ENCODE measurements at regions not wholly inside any gene's neighbourhood (a gene's known extent, or its start where the extent isn't known, plus 50 kb on each side); places are given as distances from the start of the nearest gene placed in this dataset.

GRCh38 chr3:31427623-31428022 is 105.1 kb upstream of the STT3B start:
- no peak for DNase-seq (ENCODE audit: low read depth)

- no peak for DNase-seq (ENCODE audit: low read depth)
Observed at GRCh38 chr3:31431321-31431720, 101.4 kb upstream of the STT3B start.

- DNase-seq (ENCODE audit: low read depth), result no peak
Observed at GRCh38 chr3:31432897-31433678, 99.6 kb upstream of the STT3B start.

- no peak for DNase-seq (ENCODE audit: low read depth)
Observed at GRCh38 chr3:31433679-31433992, 99.1 kb upstream of the STT3B start.

- DNase-seq (ENCODE audit: low read depth), result no peak
Observed at GRCh38 chr3:31434819-31435218, 97.9 kb upstream of the STT3B start.

- no peak for DNase-seq (ENCODE audit: low read depth)
Observed at GRCh38 chr3:31436830-31437229, 95.9 kb upstream of the STT3B start.

- DNase-seq (ENCODE audit: low read depth), result no peak
Observed at GRCh38 chr3:31438742-31439141, 94.0 kb upstream of the STT3B start.

GRCh38 chr3:31439890-31440750 is 92.6 kb upstream of the STT3B start:
- DNase-seq (ENCODE audit: low read depth), result no peak

GRCh38 chr3:31440878-31441277 is 91.8 kb upstream of the STT3B start:
- DNase-seq (ENCODE audit: low read depth), result no peak

- no peak for DNase-seq (ENCODE audit: low read depth)
Observed at GRCh38 chr3:31442755-31443154, 90.0 kb upstream of the STT3B start.

- DNase-seq (ENCODE audit: low read depth), result no peak
Observed at GRCh38 chr3:31444220-31445142, 88.2 kb upstream of the STT3B start.

- no peak for DNase-seq (ENCODE audit: low read depth)
Observed at GRCh38 chr3:31445701-31446100, 87.0 kb upstream of the STT3B start.

GRCh38 chr3:31448035-31448881 is 84.5 kb upstream of the STT3B start:
- no peak for DNase-seq (ENCODE audit: low read depth)

GRCh38 chr3:31448882-31449243 is 83.9 kb upstream of the STT3B start:
- no peak for DNase-seq (ENCODE audit: low read depth)

GRCh38 chr3:31449318-31449717 is 83.4 kb upstream of the STT3B start:
- no peak for DNase-seq (ENCODE audit: low read depth)

- DNase-seq (ENCODE audit: low read depth), result no peak
Observed at GRCh38 chr3:31450345-31450744, 82.4 kb upstream of the STT3B start.

- DNase-seq (ENCODE audit: low read depth), result no peak
Observed at GRCh38 chr3:31452495-31453106, 80.1 kb upstream of the STT3B start.

GRCh38 chr3:31453430-31453829 is 79.3 kb upstream of the STT3B start:
- no peak for DNase-seq (ENCODE audit: low read depth)

- DNase-seq (ENCODE audit: low read depth), result no peak
Observed at GRCh38 chr3:31455524-31455923, 77.2 kb upstream of the STT3B start.

- DNase-seq (ENCODE audit: low read depth), result no peak
Observed at GRCh38 chr3:31456373-31456772, 76.4 kb upstream of the STT3B start.

GRCh38 chr3:31461426-31461825 is 71.3 kb upstream of the STT3B start:
- no peak for DNase-seq (ENCODE audit: low read depth)

Data from non-pigmented ciliary epithelial cell (primary cell).